GM21515 (cell line): ENCODE measurements at regions not wholly inside any gene's neighbourhood (a gene's known extent, or its start where the extent isn't known, plus 50 kb on each side); places are given as distances from the start of the nearest gene placed in this dataset.

Experiments
- ATAC-seq: cut with Tn5 transposase; IDR thresholded peaks from one replicate; pipeline ENCODE4 v1.9.1; 2021; ENCODE audit not compliant: unreplicated experiment

DNA sequence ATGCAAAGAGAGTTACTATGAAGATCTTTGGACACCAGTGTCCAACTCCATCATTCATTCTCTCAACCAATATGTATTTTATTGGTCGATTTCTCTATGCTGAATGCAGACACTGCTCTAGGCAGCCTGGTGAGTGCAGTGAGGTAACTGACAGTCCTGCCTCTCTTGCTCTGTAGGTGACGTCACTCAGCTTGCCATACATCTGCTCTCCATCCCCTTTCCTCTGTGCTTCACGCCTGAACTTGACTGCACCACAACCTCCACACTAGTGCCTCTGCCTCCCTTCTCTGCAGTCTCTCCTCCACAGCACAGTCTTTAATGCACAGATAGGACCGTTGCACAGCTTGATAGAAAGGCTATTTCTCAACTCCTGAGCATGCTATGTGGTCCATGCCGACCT is 344.9 kb upstream of the NOCT start:
- no peak for ATAC-seq

GRCh38 chr4:138669479-138670315 is 345.9 kb upstream of the NOCT start:
- no peak for ATAC-seq

DNA sequence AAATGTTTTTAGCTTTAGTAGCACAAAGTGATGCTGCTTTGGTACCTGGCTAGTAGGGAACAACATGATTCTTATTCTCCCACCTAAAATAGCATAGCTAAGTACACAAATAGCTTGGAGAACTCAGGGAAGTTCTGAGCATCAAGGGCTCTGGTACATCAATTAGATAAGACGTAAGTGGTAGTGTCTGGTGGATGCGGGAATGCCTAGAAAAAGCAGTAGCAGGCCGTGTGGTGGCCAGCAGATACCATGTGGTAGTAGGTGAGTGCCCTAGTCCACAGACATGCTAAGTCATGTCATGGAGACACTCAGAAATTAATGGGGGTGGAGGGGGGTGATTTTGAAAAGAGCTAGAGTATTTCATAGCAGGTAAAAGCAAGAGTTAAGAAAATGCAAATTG is 347.3 kb upstream of the NOCT start:
- no peak for ATAC-seq

DNA sequence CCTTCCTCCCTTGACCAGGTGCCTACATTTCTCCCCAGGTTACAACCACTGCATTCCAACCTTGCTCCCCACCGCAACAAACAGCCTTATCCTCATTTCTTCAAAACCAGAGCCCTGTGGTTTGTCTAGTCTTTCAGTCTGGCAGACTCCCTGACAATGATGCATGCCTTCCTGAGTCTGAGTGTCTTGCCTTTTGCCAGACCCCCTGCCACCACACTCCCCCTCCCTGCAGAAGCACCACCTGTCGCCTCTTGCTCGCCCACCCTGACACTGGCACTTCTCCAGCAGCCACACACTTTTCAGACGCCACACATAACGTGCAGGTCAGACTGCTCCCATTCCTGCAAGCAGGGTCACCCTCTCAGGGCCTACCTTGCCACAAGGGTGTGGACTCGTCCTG is 349.2 kb upstream of the NOCT start:
- ATAC-seq: no peak

DNA sequence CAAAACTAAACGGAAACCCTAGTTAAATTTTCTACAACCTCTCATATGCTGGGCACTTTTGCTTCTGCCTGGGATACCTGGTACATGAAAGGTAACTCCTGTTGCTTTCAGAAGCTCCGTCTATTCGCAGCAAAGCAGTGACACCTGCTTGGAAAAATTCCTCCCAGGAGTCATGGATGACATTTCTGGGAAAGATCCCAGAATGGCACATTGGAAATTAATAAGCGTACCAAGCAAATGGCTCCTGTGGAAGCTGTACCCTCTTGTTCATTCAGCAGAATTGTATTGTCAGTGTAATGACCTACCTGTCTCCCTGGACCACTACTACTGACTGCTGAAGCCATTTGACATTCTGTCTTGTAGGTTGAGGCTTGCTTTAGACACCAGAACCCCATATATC is 349.7 kb upstream of the NOCT start:
- no peak for ATAC-seq

DNA sequence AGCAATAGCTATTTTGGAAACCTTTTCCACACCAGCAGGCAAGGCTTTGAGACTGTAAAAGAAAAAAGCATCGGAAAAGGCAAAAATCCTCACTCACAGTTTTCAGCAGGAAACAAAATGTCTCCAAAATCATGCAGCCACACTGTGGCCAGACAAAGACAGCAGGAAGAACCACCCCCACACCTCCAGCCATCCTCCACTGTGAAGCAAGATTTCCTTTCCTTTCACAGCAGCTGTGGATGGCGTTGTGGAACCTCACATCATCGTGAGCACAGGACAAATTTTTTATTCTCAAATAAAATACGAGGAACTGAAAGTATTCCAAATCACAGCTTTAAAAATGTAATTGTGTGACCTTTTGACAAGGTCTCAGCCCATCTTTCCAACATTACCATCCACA is 351.7 kb upstream of the NOCT start:
- no peak for ATAC-seq

DNA sequence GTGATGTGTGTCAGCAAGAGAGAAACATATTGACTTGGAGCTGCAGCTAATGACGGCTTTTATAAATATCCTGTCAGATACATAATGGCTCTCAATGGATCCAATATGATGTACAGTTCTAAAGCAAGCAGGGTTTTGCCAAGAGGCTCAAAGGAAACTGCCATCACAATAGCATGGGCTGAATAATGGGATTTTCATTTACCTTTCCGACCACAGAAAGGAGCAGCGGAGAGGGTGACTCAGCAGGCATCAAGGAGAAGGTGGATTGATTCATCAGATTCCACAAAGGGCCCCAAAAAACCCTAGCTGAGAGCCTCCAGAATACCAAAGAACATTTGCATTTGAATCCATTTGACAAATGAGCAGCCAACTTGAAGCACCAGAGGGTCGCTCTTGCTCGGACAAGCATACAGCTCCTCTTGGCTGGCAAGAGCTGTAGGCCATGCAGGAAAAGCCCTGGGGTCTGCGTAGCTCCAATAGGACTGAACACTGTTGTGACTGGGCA is 355.7 kb upstream of the NOCT start:
- no peak for ATAC-seq

DNA sequence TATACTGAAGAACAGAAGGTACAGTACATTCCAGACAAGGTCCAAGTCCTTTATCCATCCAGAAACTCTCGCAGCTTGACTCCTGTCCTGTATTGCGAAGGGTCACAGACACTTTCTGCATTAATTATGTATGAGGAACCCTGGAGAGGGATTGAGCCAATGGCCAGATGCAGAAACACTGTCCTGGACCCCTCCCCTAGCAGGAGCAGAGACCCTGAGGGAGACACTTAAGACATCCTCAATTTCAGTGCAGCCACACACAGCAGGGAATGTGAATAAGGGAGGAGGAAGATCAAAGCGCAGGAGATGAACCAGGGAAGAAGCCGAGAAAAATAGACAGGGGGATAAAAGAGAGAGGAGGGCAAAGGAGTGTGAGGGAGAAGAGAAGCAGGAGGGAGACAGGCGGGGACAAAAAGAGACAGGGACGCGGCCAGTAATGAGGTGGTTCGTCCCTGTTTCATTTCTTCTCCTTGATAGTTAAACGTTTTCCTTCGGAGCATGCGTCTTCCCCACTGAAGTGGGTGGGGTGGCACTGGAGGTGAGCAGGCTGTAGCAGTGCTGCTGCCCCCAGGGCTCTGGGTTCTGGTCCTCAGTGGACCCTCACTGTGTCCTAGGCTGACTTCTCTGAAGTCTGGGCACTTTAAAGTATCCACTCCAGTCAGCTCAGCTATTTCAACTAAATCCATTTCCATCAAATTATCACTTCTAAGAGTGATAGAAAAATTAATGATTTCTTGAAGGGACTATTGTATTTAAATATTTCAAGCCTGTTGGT is 356.4 kb upstream of the NOCT start:
- ATAC-seq: no peak

- no peak for ATAC-seq
Measured at GRCh38 chr4:138658518-138658917, 357.1 kb upstream of the NOCT start.

GRCh38 chr4:138656990-138657389 is 358.6 kb upstream of the NOCT start:
- no peak for ATAC-seq

DNA sequence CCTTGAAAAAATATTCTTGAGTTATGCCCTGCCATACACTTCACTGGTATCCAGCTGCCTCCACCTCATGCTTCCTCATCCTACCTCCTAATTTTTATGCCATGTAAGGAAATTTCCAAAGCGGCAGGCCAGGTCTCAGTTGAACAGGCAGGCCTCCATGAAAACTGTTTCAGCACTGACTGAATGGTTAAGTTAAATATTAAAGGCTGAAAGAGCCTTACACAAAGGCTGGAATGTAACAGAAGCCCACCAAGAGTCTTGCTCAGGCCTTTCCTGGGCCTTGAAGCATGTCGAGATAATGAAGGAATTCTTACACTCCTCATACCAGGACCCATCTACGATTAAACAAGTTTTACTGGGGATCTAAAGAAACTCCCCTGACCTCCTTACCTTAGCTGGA is 359.6 kb upstream of the NOCT start:
- no peak for ATAC-seq

DNA sequence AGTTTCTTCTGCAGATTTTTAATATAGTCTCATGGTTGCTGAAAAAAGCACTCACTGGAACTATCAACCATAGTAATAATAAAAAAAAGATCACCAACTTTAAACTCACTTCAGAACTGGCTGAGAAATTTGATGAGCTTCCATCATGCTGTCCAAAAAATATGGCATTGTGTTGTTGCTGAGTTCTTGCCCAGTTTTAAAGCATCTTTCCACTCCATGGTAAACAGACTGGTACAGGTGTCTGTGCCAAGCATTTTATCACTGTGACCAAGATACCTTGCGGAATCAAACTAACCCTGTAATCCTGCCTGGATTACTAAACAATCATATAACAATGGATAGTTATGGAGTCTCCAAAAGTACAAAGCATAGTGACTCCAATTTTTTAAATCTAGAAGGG is 360.3 kb upstream of the NOCT start:
- ATAC-seq: no peak

- no peak for ATAC-seq
Measured at GRCh38 chr4:138650929-138651448, 364.6 kb upstream of the NOCT start.

- no peak for ATAC-seq
Measured at GRCh38 chr4:138650495-138650894, 365.1 kb upstream of the NOCT start.

GRCh38 chr4:138647433-138647832 is 368.1 kb upstream of the NOCT start:
- no peak for ATAC-seq

DNA sequence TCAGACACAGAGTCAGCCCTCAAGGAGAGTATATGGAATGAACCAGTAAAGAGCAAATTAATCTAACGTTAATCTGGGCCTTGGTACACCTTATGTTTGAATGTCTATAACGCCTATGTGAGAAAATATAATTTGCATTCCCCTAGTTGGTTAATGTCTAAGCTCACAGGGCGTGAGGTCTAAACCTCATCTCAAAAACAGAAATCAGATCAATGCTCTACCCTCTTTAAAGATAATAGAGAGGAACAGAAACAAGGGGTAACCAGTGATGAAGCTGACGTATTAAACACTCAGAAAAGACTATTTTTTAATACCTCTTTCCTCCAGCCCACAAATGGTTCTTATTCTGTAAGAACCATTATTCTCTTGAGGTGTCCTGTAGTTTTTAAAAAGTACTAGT is 369.2 kb upstream of the NOCT start:
- ATAC-seq: no peak

- ATAC-seq: no peak
Measured at GRCh38 chr4:138645289-138645688, 370.3 kb upstream of the NOCT start.

GRCh38 chr4:138644322-138644721 is 371.3 kb upstream of the NOCT start:
- ATAC-seq: no peak

DNA sequence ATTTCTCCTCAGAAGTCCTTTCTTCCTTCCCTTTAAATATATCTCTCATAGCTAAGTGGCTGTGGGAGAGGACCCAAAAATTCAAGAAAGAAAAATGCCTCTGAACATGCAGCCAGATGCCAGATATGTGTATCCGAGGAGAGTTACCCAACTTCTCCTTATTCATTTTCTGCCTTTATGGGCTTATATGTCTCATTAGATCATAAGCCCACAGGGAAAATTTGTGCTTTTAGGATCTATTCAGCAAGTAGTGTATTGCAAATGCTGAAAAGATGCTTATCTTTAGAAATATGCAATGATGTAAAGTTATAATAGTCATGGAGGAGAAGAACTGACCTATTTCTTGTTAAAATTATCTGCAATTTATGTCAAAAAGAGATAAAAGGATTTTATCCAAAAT is 371.8 kb upstream of the NOCT start:
- ATAC-seq: no peak

DNA sequence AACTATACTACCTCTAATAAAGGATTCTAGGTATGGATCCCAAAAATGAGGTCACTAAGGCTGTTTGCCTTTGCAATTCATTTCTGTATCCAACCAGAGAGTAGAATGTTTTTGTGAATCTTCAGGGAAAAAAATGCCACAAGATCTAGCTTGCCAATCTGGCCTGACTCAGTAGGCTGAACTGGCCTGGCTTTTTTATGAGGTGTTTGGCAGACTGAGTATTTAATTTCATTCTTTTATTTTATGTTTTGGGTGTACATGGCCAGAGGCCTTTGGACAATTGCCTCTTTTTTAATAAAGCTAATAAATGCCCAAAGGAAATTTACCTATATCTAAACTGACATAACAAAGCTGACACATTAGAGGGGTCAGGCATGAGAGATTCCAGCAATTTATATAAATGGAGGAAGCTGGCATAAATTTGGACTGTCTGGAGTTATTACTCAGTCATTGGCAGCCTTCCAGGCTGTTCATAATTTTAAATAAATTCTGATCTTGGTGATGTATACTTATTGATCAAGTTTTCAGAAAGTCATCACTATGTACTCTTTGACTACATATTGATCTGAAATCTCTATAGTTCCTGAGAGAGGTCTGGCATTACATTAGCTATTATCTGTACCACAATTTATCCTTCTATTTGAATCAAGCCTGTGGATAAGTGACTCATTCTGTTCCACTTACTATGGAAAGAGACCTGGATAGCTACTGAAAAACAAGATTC is 376.4 kb upstream of the NOCT start:
- no peak for ATAC-seq

DNA sequence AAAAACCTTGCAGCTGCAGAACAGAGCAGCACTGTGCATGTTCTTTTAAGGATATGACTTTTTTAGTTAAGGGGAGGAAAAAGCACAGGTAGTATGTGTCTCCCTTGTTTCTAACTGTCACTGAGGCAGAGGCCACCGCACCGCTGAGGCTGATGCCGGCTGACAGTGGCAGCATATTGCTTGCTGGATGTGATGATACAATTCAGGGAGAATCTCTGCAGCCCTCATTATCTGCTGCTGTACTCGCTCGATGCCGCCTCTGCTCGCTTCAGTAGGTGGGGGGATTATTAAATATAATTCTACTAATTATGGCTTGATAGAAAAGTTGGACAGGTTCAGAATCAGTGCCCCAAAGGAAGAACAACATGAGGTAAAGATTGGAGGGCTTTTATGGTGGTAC is 378.8 kb upstream of the NOCT start:
- ATAC-seq: no peak
